A549 (cell line): ENCODE measurements at regions not wholly inside any gene's neighbourhood (a gene's known extent, or its start where the extent isn't known, plus 50 kb on each side); places are given as distances from the start of the nearest gene placed in this dataset.

Source experiments
- ATAC-seq, 2 experiments: fragments of 200-7000 bp in 1 of 2; fragments of >200 bp in 1 of 2; cut with Nextera tagmentation in 1 of 2; cut with Tn5 transposase in 1 of 2; 3 replicates each; pipeline versions ENCODE4 v1.8.0 to v1.9.1; 2018 to 2020; ENCODE audit warnings: mild to moderate bottlenecking in 1 of 2, moderate library complexity in 1 of 2
- CTCF ChIA-PET: fragments of 300-600 bp; sonication (Branson Sonifier 250); formaldehyde crosslinking; extraction: SDS; loops from one replicate; lab custom pipeline; 2021; ENCODE audit warnings: antibody characterized with exemption, inconsistent platforms; lab: Yijun Ruan, JAX
- POLR2A ChIA-PET: fragments of 350-600 bp; formaldehyde crosslinking; extraction: SDS; loops from one replicate; lab custom pipeline; 2021; ENCODE audit warnings: antibody characterized with exemption, inconsistent platforms; lab: Yijun Ruan, JAX
- DNase-seq, 2 experiments: peaks; one replicate each; pipeline versions ENCODE4 v3.0.0 to v3.0.0-alpha.2; 2011 to 2016; ENCODE audit warnings: low read depth in 1 of 2, low spot score in 1 of 2
- FAIRE-seq: peaks from 2 replicates; lab custom pipeline; 2011; peaks lifted over from hg19 to GRCh38; lab: Jason Lieb, UNC
- H3K27ac ChIP-seq, 2 experiments: fragments of >200 bp; sonication (Bioruptor Twin); formaldehyde crosslinking; 3 replicates each; pipeline ENCODE4 v1.5.1; 2016 to 2017
- H3K4me1 ChIP-seq: fragments of >200 bp; sonication (Bioruptor Twin); formaldehyde crosslinking; 3 replicates; pipeline ENCODE4 v1.6.1; 2016
- H3K4me2 ChIP-seq: fragments of >200 bp; sonication (Bioruptor Twin); formaldehyde crosslinking; 3 replicates; pipeline ENCODE4 v1.6.1; 2016
- H3K4me3 ChIP-seq: fragments of >200 bp; sonication (Bioruptor Twin); formaldehyde crosslinking; 3 replicates; pipeline ENCODE4 v1.5.1; 2016
- H3K9me3 ChIP-seq: fragments of >200 bp; sonication (Bioruptor Twin); formaldehyde crosslinking; 3 replicates; pipeline ENCODE4 v1.6.1; 2016
- BHLHE40 ChIP-seq: IDR thresholded peaks from 2 replicates; pipeline ENCODE4 v1.6.1; 2012; ENCODE audit warnings: low read depth, low read length, inconsistent platforms
- CBX2 ChIP-seq: fragments of 200-600 bp; sonication (generic); IDR thresholded peaks from 2 replicates; pipeline ENCODE4 v1.6.1; 2016; ENCODE audit warnings: low read depth, mild to moderate bottlenecking, borderline replicate concordance
- CHD2 ChIP-seq: fragments of 150-350 bp; IDR thresholded peaks from 2 replicates; pipeline ENCODE4 v1.6.1; 2014; ENCODE audit warnings: low read length; ENCODE audit not compliant: partially characterized antibody
- CHD4 ChIP-seq: fragments of 200-600 bp; sonication (generic); IDR thresholded peaks from 2 replicates; pipeline ENCODE4 v1.6.1; 2016; ENCODE audit warnings: antibody characterized with exemption, mild to moderate bottlenecking, borderline replicate concordance
- EHF ChIP-seq: fragments of 250-450 bp; sonication (Bioruptor Pico); IDR thresholded peaks from 2 replicates; pipeline ENCODE4 v1.5.0; 2020; ENCODE audit warnings: mild to moderate bottlenecking
- EHMT2 ChIP-seq: fragments of 200-600 bp; sonication (generic); IDR thresholded peaks from 2 replicates; pipeline ENCODE4 v1.6.1; 2016; ENCODE audit warnings: antibody characterized with exemption, low read depth, mild to moderate bottlenecking, moderate library complexity
- EP300 ChIP-seq, 2 experiments: fragments of >200 bp; sonication (Bioruptor Twin); formaldehyde crosslinking; IDR thresholded peaks; 2 replicates in 1 of 2; 3 replicates in 1 of 2; pipeline ENCODE4 v1.6.1; 2016 to 2017
- ESRRA ChIP-seq: fragments of 150-350 bp; IDR thresholded peaks from 2 replicates; pipeline ENCODE4 v1.6.1; 2014; ENCODE audit warnings: mild to moderate bottlenecking, low read length, borderline replicate concordance
- HEYL ChIP-seq: fragments of 250-450 bp; sonication (Bioruptor Pico); IDR thresholded peaks from 2 replicates; pipeline ENCODE4 v1.8.0; 2021; ENCODE audit warnings: mild to moderate bottlenecking, moderate library complexity
- HOXA7 ChIP-seq: fragments of 250-450 bp; sonication (Bioruptor Pico); IDR thresholded peaks from 2 replicates; pipeline ENCODE4 v1.5.0; 2020; ENCODE audit warnings: mild to moderate bottlenecking, moderate library complexity
- HOXB5 ChIP-seq: fragments of 250-450 bp; sonication (Bioruptor Pico); IDR thresholded peaks from 2 replicates; pipeline ENCODE4 v1.5.0; 2020; ENCODE audit warnings: mild to moderate bottlenecking, moderate library complexity
- JUN ChIP-seq, 2 experiments: fragments of >200 bp; sonication (Bioruptor Twin); formaldehyde crosslinking; IDR thresholded peaks; 2 replicates in 1 of 2; 3 replicates in 1 of 2; pipeline ENCODE4 v1.6.1; 2016 to 2017
- KDM1A ChIP-seq: fragments of 200-600 bp; sonication (generic); IDR thresholded peaks from 2 replicates; pipeline ENCODE4 v1.6.1; 2016; ENCODE audit warnings: low read depth, mild to moderate bottlenecking
- MAFK ChIP-seq: fragments of 450-650 bp; IDR thresholded peaks from 2 replicates; pipeline ENCODE4 v1.6.1; 2014; ENCODE audit not compliant: partially characterized antibody
- NPAS2 ChIP-seq: fragments of 250-450 bp; sonication (Bioruptor Pico); IDR thresholded peaks from 2 replicates; pipeline ENCODE4 v1.8.0; 2022; ENCODE audit warnings: mild to moderate bottlenecking, moderate library complexity, borderline replicate concordance
- POLR2AphosphoS2 ChIP-seq: conservative IDR thresholded peaks from 2 replicates; pipeline ENCODE4 v1.6.1; 2012; ENCODE audit warnings: low read length, improper control_type of control experiment, inconsistent platforms
- RAD21 ChIP-seq, 2 experiments: fragments of >200 bp in 1 of 2; sonication (Bioruptor Twin) in 1 of 2; formaldehyde crosslinking in 1 of 2; IDR thresholded peaks in 1 of 2; conservative IDR thresholded peaks in 1 of 2; 2 replicates in 1 of 2; 3 replicates in 1 of 2; pipeline ENCODE4 v1.6.1; 2012 to 2018; ENCODE audit warnings: inconsistent platforms in 1 of 2
- RCOR1 ChIP-seq: fragments of 150-350 bp; IDR thresholded peaks from 2 replicates; pipeline ENCODE4 v1.6.1; 2014; ENCODE audit warnings: antibody characterized with exemption, low read length, low read depth
- TP53 ChIP-seq: fragments of 250-450 bp; sonication (Bioruptor Pico); IDR thresholded peaks from 2 replicates; pipeline ENCODE4 v1.5.0; 2021; ENCODE audit warnings: mild to moderate bottlenecking, moderate library complexity
- ZC3H11A ChIP-seq: fragments of 450-650 bp; IDR thresholded peaks from 2 replicates; pipeline ENCODE4 v1.6.1; 2014; ENCODE audit warnings: antibody characterized with exemption, mild to moderate bottlenecking
- ZSCAN20 ChIP-seq: fragments of 250-450 bp; sonication (Bioruptor Pico); IDR thresholded peaks from 2 replicates; pipeline ENCODE4 v1.8.0; 2022; ENCODE audit warnings: mild to moderate bottlenecking, moderate library complexity
- whole genome bisulfite sequencing: methylation state at CpG from one replicate; pipeline ENCODE4 v1.1.6; 2017; ENCODE audit errors: missing lambda C conversion rate; 5-methylcytosine and 5-hydroxymethylcytosine counted together
- TF ChIP-seq, protein P1 (sequence below): fragments of 250-450 bp; sonication (Bioruptor Pico); IDR thresholded peaks from 2 replicates; pipeline ENCODE4 v1.5.0; 2021; ENCODE audit warnings: mild to moderate bottlenecking, moderate library complexity, borderline replicate concordance
- TF ChIP-seq, protein P2 (sequence below): fragments of >200 bp; sonication (Bioruptor Twin); formaldehyde crosslinking; IDR thresholded peaks from 3 replicates; pipeline ENCODE4 v1.6.1; 2016
- TF ChIP-seq, protein P3 (sequence below): IDR thresholded peaks from 2 replicates; pipeline ENCODE4 v1.6.1; 2012
- TF ChIP-seq, protein P4 (sequence below): IDR thresholded peaks from 2 replicates; pipeline ENCODE4 v1.6.1; 2012
- TF ChIP-seq, protein P5 (sequence below): IDR thresholded peaks from 2 replicates; pipeline ENCODE4 v1.6.1; 2012; ENCODE audit warnings: low read depth, borderline replicate concordance

DNA sequence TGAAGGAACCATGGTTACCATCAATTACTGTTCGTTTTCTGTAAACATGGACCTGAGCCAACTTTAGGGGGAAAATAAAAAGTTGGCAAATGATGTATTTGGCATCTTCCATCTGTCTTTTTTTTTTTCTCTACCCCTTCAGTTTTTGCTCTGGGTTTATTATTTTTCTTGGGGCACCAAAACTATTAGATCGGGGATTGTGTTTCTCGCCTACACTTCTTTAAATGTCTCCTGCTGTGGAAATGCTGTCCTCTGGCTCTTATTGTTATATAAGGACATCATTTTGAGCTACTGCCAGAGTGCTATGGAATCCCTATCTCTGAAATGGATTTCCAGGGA is 234.0 kb upstream of the SLIT2 start:
- TF ChIP-seq, protein P1, sequence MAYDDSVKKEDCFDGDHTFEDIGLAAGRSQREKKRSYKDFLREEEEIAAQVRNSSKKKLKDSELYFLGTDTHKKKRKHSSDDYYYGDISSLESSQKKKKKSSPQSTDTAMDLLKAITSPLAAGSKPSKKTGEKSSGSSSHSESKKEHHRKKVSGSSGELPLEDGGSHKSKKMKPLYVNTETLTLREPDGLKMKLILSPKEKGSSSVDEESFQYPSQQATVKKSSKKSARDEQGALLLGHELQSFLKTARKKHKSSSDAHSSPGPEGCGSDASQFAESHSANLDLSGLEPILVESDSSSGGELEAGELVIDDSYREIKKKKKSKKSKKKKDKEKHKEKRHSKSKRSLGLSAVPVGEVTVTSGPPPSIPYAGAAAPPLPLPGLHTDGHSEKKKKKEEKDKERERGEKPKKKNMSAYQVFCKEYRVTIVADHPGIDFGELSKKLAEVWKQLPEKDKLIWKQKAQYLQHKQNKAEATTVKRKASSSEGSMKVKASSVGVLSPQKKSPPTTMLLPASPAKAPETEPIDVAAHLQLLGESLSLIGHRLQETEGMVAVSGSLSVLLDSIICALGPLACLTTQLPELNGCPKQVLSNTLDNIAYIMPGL: no peak
- TF ChIP-seq HOXA7 (CRISPR knock-in tag) (no peak), HEYL (no peak), HOXB5 (CRISPR knock-in tag) (no peak), NPAS2 (no peak), TP53 (CRISPR knock-in tag) (no peak), ZC3H11A (no peak), BHLHE40 (no peak), EHMT2 (no peak), KDM1A (no peak), MAFK (no peak), RAD21 (conservative IDR thresholded peaks at IDR 0.05 in 1 of 2, IDR thresholded peaks at IDR 0.05 in 1 of 2) (no peak), POLR2AphosphoS2 (no peak), JUN (IDR thresholded peaks at IDR 0.05) (no peak), CBX2 (no peak), CHD2 (no peak)
- TF ChIP-seq, protein P2, sequence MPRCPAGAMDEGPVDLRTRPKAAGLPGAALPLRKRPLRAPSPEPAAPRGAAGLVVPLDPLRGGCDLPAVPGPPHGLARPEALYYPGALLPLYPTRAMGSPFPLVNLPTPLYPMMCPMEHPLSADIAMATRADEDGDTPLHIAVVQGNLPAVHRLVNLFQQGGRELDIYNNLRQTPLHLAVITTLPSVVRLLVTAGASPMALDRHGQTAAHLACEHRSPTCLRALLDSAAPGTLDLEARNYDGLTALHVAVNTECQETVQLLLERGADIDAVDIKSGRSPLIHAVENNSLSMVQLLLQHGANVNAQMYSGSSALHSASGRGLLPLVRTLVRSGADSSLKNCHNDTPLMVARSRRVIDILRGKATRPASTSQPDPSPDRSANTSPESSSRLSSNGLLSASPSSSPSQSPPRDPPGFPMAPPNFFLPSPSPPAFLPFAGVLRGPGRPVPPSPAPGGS: no peak
- TF ChIP-seq, protein P3, sequence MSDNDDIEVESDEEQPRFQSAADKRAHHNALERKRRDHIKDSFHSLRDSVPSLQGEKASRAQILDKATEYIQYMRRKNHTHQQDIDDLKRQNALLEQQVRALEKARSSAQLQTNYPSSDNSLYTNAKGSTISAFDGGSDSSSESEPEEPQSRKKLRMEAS: no peak
- TF ChIP-seq, protein P4, sequence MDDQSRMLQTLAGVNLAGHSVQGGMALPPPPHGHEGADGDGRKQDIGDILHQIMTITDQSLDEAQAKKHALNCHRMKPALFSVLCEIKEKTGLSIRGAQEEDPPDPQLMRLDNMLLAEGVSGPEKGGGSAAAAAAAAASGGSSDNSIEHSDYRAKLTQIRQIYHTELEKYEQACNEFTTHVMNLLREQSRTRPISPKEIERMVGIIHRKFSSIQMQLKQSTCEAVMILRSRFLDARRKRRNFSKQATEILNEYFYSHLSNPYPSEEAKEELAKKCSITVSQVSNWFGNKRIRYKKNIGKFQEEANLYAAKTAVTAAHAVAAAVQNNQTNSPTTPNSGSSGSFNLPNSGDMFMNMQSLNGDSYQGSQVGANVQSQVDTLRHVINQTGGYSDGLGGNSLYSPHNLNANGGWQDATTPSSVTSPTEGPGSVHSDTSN: no peak
- TF ChIP-seq, protein P5, sequence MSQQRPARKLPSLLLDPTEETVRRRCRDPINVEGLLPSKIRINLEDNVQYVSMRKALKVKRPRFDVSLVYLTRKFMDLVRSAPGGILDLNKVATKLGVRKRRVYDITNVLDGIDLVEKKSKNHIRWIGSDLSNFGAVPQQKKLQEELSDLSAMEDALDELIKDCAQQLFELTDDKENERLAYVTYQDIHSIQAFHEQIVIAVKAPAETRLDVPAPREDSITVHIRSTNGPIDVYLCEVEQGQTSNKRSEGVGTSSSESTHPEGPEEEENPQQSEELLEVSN: no peak
- POLR2A ChIA-PET: no interaction called here
- FAIRE-seq (no peak), DNase-seq (no peak), ATAC-seq (no peak)
- H3K4me2 ChIP-seq: no peak overlapping the region
- WGBS: 13% methylated on average over 3 of the region's 3 CpGs
- no peaks in the 10 kb centered on the region for H3K9me3 ChIP-seq
- H3K4me3 ChIP-seq: no peak overlapping the region
- H3K27ac ChIP-seq: no peak overlapping the region
- H3K4me1 ChIP-seq: no peaks in the 10 kb centered on the region
- CTCF ChIA-PET: no interaction called here

DNA sequence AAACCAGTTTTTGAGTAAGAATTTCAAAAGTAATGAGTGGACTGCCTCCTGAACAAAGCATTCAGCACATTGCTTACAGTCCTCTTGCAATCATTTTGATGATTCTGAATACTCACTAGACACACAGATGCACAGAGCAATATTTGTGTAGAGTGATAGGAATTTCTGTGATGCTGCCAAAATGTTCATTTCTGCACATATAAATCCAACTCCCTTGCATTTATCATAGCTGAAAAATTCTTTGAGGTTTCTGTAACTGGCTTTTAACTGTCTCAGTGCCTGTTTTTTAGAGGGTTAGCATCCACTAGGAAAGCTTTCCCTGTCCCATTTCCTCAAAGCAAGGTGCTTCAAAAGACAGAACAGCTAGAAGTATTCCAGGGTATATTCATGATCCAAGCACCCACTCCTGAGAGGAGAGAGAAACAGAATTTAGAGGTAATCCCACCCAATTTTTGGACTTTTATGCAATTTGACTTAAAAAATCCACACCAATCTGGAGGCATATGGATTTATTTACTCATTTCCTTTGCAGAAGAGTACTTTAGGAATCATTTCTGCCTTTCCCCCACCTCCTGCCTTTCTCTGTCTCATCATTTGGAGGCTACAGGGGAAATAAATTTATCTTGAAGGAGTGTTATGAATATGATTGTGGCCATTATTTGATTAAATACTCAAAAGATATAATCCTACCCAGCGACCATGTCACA is 234.5 kb upstream of the SLIT2 start:
- ChIA-PET POLR2A (no interaction called here), CTCF (no interaction called here)
- TF ChIP-seq ZC3H11A: no peak
- no peak for TF ChIP-seq EHF (CRISPR knock-in tag)
- no peak for TF ChIP-seq HOXA7 (CRISPR knock-in tag)
- TF ChIP-seq RCOR1: no peak
- no peak for TF ChIP-seq ESRRA
- no peak for TF ChIP-seq HEYL
- TF ChIP-seq ZSCAN20 (CRISPR knock-in tag): no peak
- TF ChIP-seq CHD4: no peak
- TF ChIP-seq EP300 (IDR thresholded peaks at IDR 0.05): no peak
- Histone ChIP-seq H3K4me2 (no peak overlapping the region), H3K4me1 (no peaks in the 10 kb centered on the region), H3K9me3 (no peaks in the 10 kb centered on the region), H3K27ac (no peak overlapping the region), H3K4me3 (no peak overlapping the region)
- 0% methylated on average over 1 of the region's 1 CpG for WGBS
- ATAC-seq (no peak), FAIRE-seq (no peak), DNase-seq (no peak)
